LNCaP clone FGC (cell line): ENCODE measurements at regions not wholly inside any gene's neighbourhood (a gene's known extent, or its start where the extent isn't known, plus 50 kb on each side); places are given as distances from the start of the nearest gene placed in this dataset.

Source experiments
- DNase-seq: peaks from one replicate; pipeline ENCODE4 v3.0.0-alpha.2; 2011; ENCODE audit warnings: low read depth
- H3K4me3 ChIP-seq: 2 replicates; pipeline ENCODE4 v1.5.1; 2011; ENCODE audit warnings: mild to moderate bottlenecking, low read depth, low read length, control low read depth
- CTCF ChIP-seq: IDR thresholded peaks from 2 replicates; pipeline ENCODE4 v1.5.1; 2012; ENCODE audit warnings: mild to moderate bottlenecking; ENCODE audit not compliant: control insufficient read depth, insufficient read depth; ENCODE audit errors: extremely low read depth

- no peak for TF ChIP-seq CTCF
- H3K4me3 ChIP-seq = no peak overlapping the region
Observed at GRCh38 chr10:10043083-10043482, 974.6 kb upstream of the CELF2 start.

GRCh38 chr10:10044922-10045764 is 972.5 kb upstream of the CELF2 start:
- H3K4me3 ChIP-seq = no peak overlapping the region
- TF ChIP-seq CTCF = no peak
- no peak for DNase-seq

More at GRCh38 chr10:10043083-10043482, 974.6 kb upstream of the CELF2 start:
- no peak for DNase-seq

GRCh38 chr10:10045765-10046028 is 972.0 kb upstream of the CELF2 start:
- H3K4me3 ChIP-seq = no peak overlapping the region
- TF ChIP-seq CTCF = no peak
- no peak for DNase-seq

- no peak overlapping the region for H3K4me3 ChIP-seq
- no peak for TF ChIP-seq CTCF
- no peak for DNase-seq
Observed at GRCh38 chr10:10047426-10047825, 970.2 kb upstream of the CELF2 start.

- TF ChIP-seq CTCF = no peak
- no peak for DNase-seq
- no peak overlapping the region for H3K4me3 ChIP-seq
Observed at GRCh38 chr10:10053051-10053450, 964.6 kb upstream of the CELF2 start.

- no peak for TF ChIP-seq CTCF
- no peak overlapping the region for H3K4me3 ChIP-seq
- no peak for DNase-seq
Observed at GRCh38 chr10:10054466-10054865, 963.2 kb upstream of the CELF2 start.
